ENCODE measurements at regions not wholly inside any gene's neighbourhood (a gene's known extent, or its start where the extent isn't known, plus 50 kb on each side); places are given as distances from the start of the nearest gene placed in this dataset.

DNA sequence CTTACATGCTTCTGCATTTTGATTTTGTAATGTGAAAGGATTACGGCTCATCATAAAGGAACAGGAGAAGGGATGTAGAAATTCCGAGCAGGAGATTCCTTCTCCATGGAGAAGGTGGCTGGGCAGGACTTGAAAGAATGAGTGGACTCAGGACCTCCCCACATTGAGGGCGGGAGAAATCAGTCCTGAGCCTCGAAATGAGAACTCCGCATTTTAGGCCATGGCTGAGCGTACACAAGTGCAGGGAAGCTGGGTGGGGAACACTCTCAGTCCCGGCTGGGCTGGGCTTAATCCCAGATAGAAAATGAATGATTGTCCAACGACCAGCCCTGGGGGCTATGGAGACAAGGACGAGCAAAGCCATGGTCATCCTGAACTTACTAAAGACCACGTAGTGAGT is 402.3 kb upstream of the POU3F1 start:
- no peak for DNase-seq (ENCODE audit: low read depth in 1 of 2, low spot score in 1 of 2)
- Histone ChIP-seq H3K27ac (replicated peaks) (no peak overlapping the region), H3K27me3 (ENCODE audit: insufficient read depth, poor library complexity, severe bottlenecking) (no peaks in the 10 kb centered on the region), H3K4me3 (replicated peaks; ENCODE audit: insufficient read depth, low read length) (no peak overlapping the region)
- TF ChIP-seq CTCF (IDR thresholded peaks at IDR 0.05; ENCODE audit: insufficient read depth, low read length) = no peak
- TF ChIP-seq, protein P1, sequence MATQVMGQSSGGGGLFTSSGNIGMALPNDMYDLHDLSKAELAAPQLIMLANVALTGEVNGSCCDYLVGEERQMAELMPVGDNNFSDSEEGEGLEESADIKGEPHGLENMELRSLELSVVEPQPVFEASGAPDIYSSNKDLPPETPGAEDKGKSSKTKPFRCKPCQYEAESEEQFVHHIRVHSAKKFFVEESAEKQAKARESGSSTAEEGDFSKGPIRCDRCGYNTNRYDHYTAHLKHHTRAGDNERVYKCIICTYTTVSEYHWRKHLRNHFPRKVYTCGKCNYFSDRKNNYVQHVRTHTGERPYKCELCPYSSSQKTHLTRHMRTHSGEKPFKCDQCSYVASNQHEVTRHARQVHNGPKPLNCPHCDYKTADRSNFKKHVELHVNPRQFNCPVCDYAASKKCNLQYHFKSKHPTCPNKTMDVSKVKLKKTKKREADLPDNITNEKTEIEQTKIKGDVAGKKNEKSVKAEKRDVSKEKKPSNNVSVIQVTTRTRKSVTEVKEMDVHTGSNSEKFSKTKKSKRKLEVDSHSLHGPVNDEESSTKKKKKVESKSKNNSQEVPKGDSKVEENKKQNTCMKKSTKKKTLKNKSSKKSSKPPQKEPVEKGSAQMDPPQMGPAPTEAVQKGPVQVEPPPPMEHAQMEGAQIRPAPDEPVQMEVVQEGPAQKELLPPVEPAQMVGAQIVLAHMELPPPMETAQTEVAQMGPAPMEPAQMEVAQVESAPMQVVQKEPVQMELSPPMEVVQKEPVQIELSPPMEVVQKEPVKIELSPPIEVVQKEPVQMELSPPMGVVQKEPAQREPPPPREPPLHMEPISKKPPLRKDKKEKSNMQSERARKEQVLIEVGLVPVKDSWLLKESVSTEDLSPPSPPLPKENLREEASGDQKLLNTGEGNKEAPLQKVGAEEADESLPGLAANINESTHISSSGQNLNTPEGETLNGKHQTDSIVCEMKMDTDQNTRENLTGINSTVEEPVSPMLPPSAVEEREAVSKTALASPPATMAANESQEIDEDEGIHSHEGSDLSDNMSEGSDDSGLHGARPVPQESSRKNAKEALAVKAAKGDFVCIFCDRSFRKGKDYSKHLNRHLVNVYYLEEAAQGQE (IDR thresholded peaks at IDR 0.05; ENCODE audit: insufficient replicate concordance, low read depth) = no peak
- no peak for TF ChIP-seq POLR2AphosphoS5 (IDR thresholded peaks at IDR 0.05; ENCODE audit: low read depth)
- TF ChIP-seq SPI1 (IDR thresholded peaks at IDR 0.05; ENCODE audit: borderline replicate concordance, low read depth) = no peak
- TF ChIP-seq GABPA (IDR thresholded peaks at IDR 0.05; ENCODE audit: low read depth) = no peak

DNA sequence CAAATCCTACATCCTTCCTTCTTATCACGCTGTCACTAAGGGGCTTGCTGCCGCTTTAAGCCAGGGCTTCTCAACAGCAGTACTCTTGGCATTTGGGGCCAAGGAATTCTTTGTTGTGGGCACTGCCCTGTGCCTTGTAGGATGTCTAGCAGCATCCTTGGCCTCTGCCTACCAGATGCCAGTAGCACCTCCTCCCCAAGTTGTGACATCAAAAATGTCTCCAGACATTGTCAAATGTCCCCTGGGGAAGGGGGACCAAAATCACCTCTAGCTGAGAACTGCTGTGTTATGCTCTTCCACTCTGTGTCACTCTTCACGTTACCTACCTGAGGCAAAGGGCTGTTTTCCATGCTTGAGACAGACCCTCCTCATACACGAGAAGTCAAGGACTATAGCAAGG is 400.3 kb upstream of the POU3F1 start:
- H3K27me3 ChIP-seq (ENCODE audit: insufficient read depth, poor library complexity, severe bottlenecking) = no peaks in the 10 kb centered on the region
- TF ChIP-seq POLR2AphosphoS5 (IDR thresholded peaks at IDR 0.05; ENCODE audit: low read depth) = no peak
- TF ChIP-seq CTCF (IDR thresholded peaks at IDR 0.05; ENCODE audit: insufficient read depth, low read length) = no peak
- TF ChIP-seq GABPA (IDR thresholded peaks at IDR 0.05; ENCODE audit: low read depth) = no peak
- TF ChIP-seq SPI1 (IDR thresholded peaks at IDR 0.05; ENCODE audit: borderline replicate concordance, low read depth) = no peak
- DNase-seq (ENCODE audit: low read depth in 1 of 2, low spot score in 1 of 2) = no peak
- no peak overlapping the region for H3K4me3 ChIP-seq (replicated peaks; ENCODE audit: insufficient read depth, low read length)
- H3K27ac ChIP-seq (replicated peaks) = no peak overlapping the region

- H3K27me3 ChIP-seq (ENCODE audit: insufficient read depth, poor library complexity, severe bottlenecking) = no peaks in the 10 kb centered on the region
- DNase-seq (ENCODE audit: low read depth in 1 of 2, low spot score in 1 of 2) = no peak
- H3K27ac ChIP-seq (replicated peaks) = no peak overlapping the region
- TF ChIP-seq CTCF (IDR thresholded peaks at IDR 0.05; ENCODE audit: insufficient read depth, low read length) = no peak
- TF ChIP-seq, protein P1 (IDR thresholded peaks at IDR 0.05; ENCODE audit: insufficient replicate concordance, low read depth) = no peak
- TF ChIP-seq POLR2AphosphoS5 (IDR thresholded peaks at IDR 0.05; ENCODE audit: low read depth) = no peak
- TF ChIP-seq SPI1 (IDR thresholded peaks at IDR 0.05; ENCODE audit: borderline replicate concordance, low read depth) = no peak
- TF ChIP-seq GABPA (IDR thresholded peaks at IDR 0.05; ENCODE audit: low read depth) = no peak
- no peak overlapping the region for H3K4me3 ChIP-seq (replicated peaks; ENCODE audit: insufficient read depth, low read length)
Observed at GRCh38 chr1:38444770-38445442, 398.3 kb upstream of the POU3F1 start.

DNA sequence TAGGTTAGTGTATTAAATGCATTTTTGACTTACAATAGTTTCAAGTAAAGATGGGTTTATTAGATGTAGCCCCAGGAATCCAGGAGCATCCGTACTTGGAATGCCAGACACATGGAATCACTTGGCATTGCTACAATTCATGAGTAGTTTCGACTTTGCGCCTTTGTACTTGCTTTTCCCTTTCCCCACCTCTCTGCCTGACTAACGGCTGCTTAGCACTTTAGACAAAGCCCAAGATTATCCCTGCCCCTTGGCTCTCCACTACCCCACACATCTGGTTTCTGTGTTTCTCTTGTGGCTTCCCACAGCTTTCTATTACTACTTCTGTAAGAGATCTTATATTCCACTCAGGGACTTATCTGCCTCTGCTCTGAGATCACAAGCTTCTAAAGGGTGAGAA is 397.7 kb upstream of the POU3F1 start:
- no peak overlapping the region for H3K4me3 ChIP-seq (replicated peaks; ENCODE audit: insufficient read depth, low read length)
- H3K27me3 ChIP-seq (ENCODE audit: insufficient read depth, poor library complexity, severe bottlenecking) = no peaks in the 10 kb centered on the region
- no peak for DNase-seq (ENCODE audit: low read depth in 1 of 2, low spot score in 1 of 2)
- no peak overlapping the region for H3K27ac ChIP-seq (replicated peaks)
- no peak for TF ChIP-seq SPI1 (IDR thresholded peaks at IDR 0.05; ENCODE audit: borderline replicate concordance, low read depth)
- no peak for TF ChIP-seq CTCF (IDR thresholded peaks at IDR 0.05; ENCODE audit: insufficient read depth, low read length)
- no peak for TF ChIP-seq POLR2AphosphoS5 (IDR thresholded peaks at IDR 0.05; ENCODE audit: low read depth)
- TF ChIP-seq GABPA (IDR thresholded peaks at IDR 0.05; ENCODE audit: low read depth) = no peak
- TF ChIP-seq, protein P1 (IDR thresholded peaks at IDR 0.05; ENCODE audit: insufficient replicate concordance, low read depth) = no peak

Measured in HL-60 (cell line).